PC-9 (cell line): ENCODE measurements at regions not wholly inside any gene's neighbourhood (a gene's known extent, or its start where the extent isn't known, plus 50 kb on each side); places are given as distances from the start of the nearest gene placed in this dataset.
A peak's percentile ranks its signal among the peaks of the same experiment; 100 is the strongest.

Experiments
- BruUV-seq: library from RNA; stranded (reverse); fragments of 400-500 nt; replicated peaks from 2 replicates; lab custom pipeline; 2021; lab: Mats Ljungman, UMichigan
- CTCF ChIA-PET: fragments of 300-600 bp; sonication (Branson Sonifier 250); formaldehyde crosslinking; loops from one replicate; lab custom pipeline; 2022; ENCODE audit warnings: antibody characterized with exemption; lab: Charles Lee
- POLR2A ChIA-PET: fragments of 300-600 bp; sonication (Branson Sonifier 250); formaldehyde crosslinking; loops from one replicate; lab custom pipeline; 2022; ENCODE audit warnings: antibody characterized with exemption; ENCODE audit not compliant: unreplicated experiment; lab: Charles Lee
- DNase-seq, 2 experiments: peaks; one replicate each; pipeline versions ENCODE4 v3.0.0 to v3.0.0-alpha.2; 2015 to 2022; ENCODE audit warnings: mixed read lengths in 1 of 2
- H2AFZ ChIP-seq: fragments of 200-600 bp; sonication (generic); 2 replicates; pipeline ENCODE4 v1.8.1; 2017; ENCODE audit warnings: antibody characterized with exemption
- H3F3A ChIP-seq: fragments of 200-600 bp; sonication (generic); 2 replicates; pipeline ENCODE4 v1.8.1; 2017; ENCODE audit warnings: antibody characterized with exemption, mild to moderate bottlenecking, low read depth; ENCODE audit not compliant: insufficient read depth
- H3K27ac ChIP-seq: fragments of 200-600 bp; sonication (generic); 2 replicates; pipeline ENCODE4 v1.6.1; 2016; ENCODE audit warnings: mixed run types
- H3K27me3 ChIP-seq: fragments of 200-600 bp; sonication (generic); 2 replicates; pipeline ENCODE4 v1.6.1; 2016; ENCODE audit warnings: low read depth, mixed run types; ENCODE audit not compliant: insufficient read depth
- H3K36me3 ChIP-seq: fragments of 200-600 bp; sonication (generic); 2 replicates; pipeline ENCODE4 v1.6.1; 2016; ENCODE audit warnings: low read depth, mixed run types
- H3K4me1 ChIP-seq: fragments of 200-600 bp; sonication (generic); replicated peaks from 2 replicates; pipeline ENCODE4 v1.6.1; 2016; ENCODE audit warnings: mixed run types; ENCODE audit not compliant: insufficient read depth
- H3K4me2 ChIP-seq: fragments of 200-600 bp; sonication (generic); 2 replicates; pipeline ENCODE4 v1.6.1; 2017; ENCODE audit warnings: mixed run types
- H3K4me3 ChIP-seq: fragments of 200-600 bp; sonication (generic); 2 replicates; pipeline ENCODE4 v1.6.1; 2016; ENCODE audit warnings: mixed run types
- H3K79me2 ChIP-seq: fragments of 200-600 bp; sonication (generic); 2 replicates; pipeline ENCODE4 v1.6.1; 2017; ENCODE audit warnings: low read depth, mixed run types
- H3K9me2 ChIP-seq: fragments of 200-600 bp; sonication (generic); 2 replicates; pipeline ENCODE4 v1.8.1; 2017; ENCODE audit warnings: mild to moderate bottlenecking; ENCODE audit not compliant: insufficient read depth
- H3K9me3 ChIP-seq: fragments of 200-600 bp; sonication (generic); 2 replicates; pipeline ENCODE4 v1.8.1; 2016; ENCODE audit warnings: low read depth; ENCODE audit not compliant: insufficient read depth
- H4K20me1 ChIP-seq: fragments of 200-600 bp; sonication (generic); 2 replicates; pipeline ENCODE4 v1.8.1; 2017; ENCODE audit not compliant: insufficient read depth
- CTCF ChIP-seq: fragments of 200-600 bp; sonication (generic); conservative IDR thresholded peaks from 2 replicates; pipeline ENCODE4 v1.6.1; 2017; ENCODE audit warnings: mixed run types, antibody characterized with exemption, mild to moderate bottlenecking, moderate library complexity
- EZH2 ChIP-seq: fragments of 200-600 bp; sonication (generic); IDR thresholded peaks from 2 replicates; pipeline ENCODE4 v1.8.0; 2017; ENCODE audit warnings: antibody characterized with exemption, low read depth
- intact Hi-C: fragments of 100-400 bp; cut with micrococcal nuclease; formaldehyde crosslinking; loops from one replicate; pipeline ENCODE4 v1.10.0; 2022; ENCODE audit not compliant: unreplicated experiment

GRCh38 chr3:165455360-165455759, 259.2 kb upstream of the SLITRK3 start:
- H2AFZ ChIP-seq = no peak overlapping the region
- CTCF ChIA-PET = no interaction called here
- H3K4me2 ChIP-seq = no peak overlapping the region
- no peaks in the 10 kb centered on the region for H3F3A ChIP-seq
- 0 out of 2 replicates have a peak, but pooled peaks cover 4% of the 10 kb centered on the region for H3K9me3 ChIP-seq
- no peak for DNase-seq
- no peaks in the 10 kb centered on the region for H4K20me1 ChIP-seq
- H3K27me3 ChIP-seq = no peaks in the 10 kb centered on the region
- H3K9me2 ChIP-seq = no peaks in the 10 kb centered on the region
- no peaks in the 10 kb centered on the region for H3K79me2 ChIP-seq
- TF ChIP-seq CTCF = no peak
- TF ChIP-seq EZH2 = no peak
- intact Hi-C loops = no loop called here
- POLR2A ChIA-PET = no interaction called here
- H3K4me1 ChIP-seq = no peaks in the 10 kb centered on the region
- H3K27ac ChIP-seq = no peak overlapping the region
- no peaks in the 10 kb centered on the region for H3K36me3 ChIP-seq
- no TSS peak for BruUV-seq
- H3K4me3 ChIP-seq = no peak overlapping the region

- Histone ChIP-seq H3K4me1 (no peaks in the 10 kb centered on the region), H3K9me2 (no peaks in the 10 kb centered on the region), H2AFZ (no peak overlapping the region; the same call in 1 of the 2 replicates), H4K20me1 (no peaks in the 10 kb centered on the region), H3K27me3 (no peaks in the 10 kb centered on the region), H3K9me3 (0 out of 2 replicates have a peak, but pooled peaks cover 4% of the 10 kb centered on the region), H3F3A (no peaks in the 10 kb centered on the region), H3K4me3 (no peak overlapping the region), H3K4me2 (no peak overlapping the region), H3K27ac (no peak overlapping the region), H3K79me2 (no peaks in the 10 kb centered on the region), H3K36me3 (no peaks in the 10 kb centered on the region)
- BruUV-seq = no TSS peak
- CTCF ChIA-PET = no interaction called here
- POLR2A ChIA-PET = no interaction called here
- intact Hi-C loops = no loop called here
- no peak for DNase-seq
- TF ChIP-seq CTCF = no peak
- no peak for TF ChIP-seq EZH2
Observed at GRCh38 chr3:165451371-165452070, 255.3 kb upstream of the SLITRK3 start.

- Histone ChIP-seq H3K4me3 (no peak overlapping the region), H3K79me2 (no peaks in the 10 kb centered on the region), H3F3A (no peaks in the 10 kb centered on the region), H3K36me3 (no peaks in the 10 kb centered on the region), H3K9me2 (no peaks in the 10 kb centered on the region), H3K4me1 (no peaks in the 10 kb centered on the region), H3K9me3 (no peaks in the 10 kb centered on the region), H3K27ac (no peak overlapping the region), H3K27me3 (no peaks in the 10 kb centered on the region), H3K4me2 (no peak overlapping the region), H4K20me1 (no peaks in the 10 kb centered on the region), H2AFZ (peak overlapping the region; percentile 45; the same call in 1 of the 2 replicates)
- no TSS peak for BruUV-seq
- ChIA-PET POLR2A (no interaction called here), CTCF (interaction anchor here (0.5 kb wide), 1 partner anchor 1347 kb away, joined by 4 read pairs; no protein-coding TSS in a partner anchor)
- DNase-seq = no peak
- no peak for TF ChIP-seq CTCF
- TF ChIP-seq EZH2 = no peak
- intact Hi-C loops = no loop called here
Observed at GRCh38 chr3:165446555-165446954, 250.4 kb upstream of the SLITRK3 start.
